Lower leg skin (tissue), 3 donors: ENCODE measurements at regions not wholly inside any gene's neighbourhood (a gene's known extent, or its start where the extent isn't known, plus 50 kb on each side); places are given as distances from the start of the nearest gene placed in this dataset.

ENCODE experiments used
- CTCF ChIP-seq, 3 donors: fragments of 450-650 bp; IDR thresholded peaks; one replicate each; pipeline ENCODE4 v1.5.1; 2016; ENCODE audit warnings: antibody characterized with exemption in 3 of 3, mild to moderate bottlenecking in 3 of 3, moderate library complexity in 2 of 3
- POLR2A ChIP-seq, 2 donors: fragments of 450-650 bp; IDR thresholded peaks; one replicate each; pipeline ENCODE4 v1.6.1; 2016 to 2017; ENCODE audit warnings: antibody characterized with exemption in 2 of 2, mild to moderate bottlenecking in 1 of 2, moderate library complexity in 1 of 2

- TF ChIP-seq POLR2A (IDR thresholded peaks at IDR 0.05) (no peak), CTCF (IDR thresholded peaks at IDR 0.05) (no peak)
Measured at GRCh38 chrX:137187540-137187939, 153.7 kb upstream of the GPR101 start.
